SK-N-SH treated with all-trans-retinoic acid at 6 μM for 48 hours (cell line): ENCODE measurements at regions not wholly inside any gene's neighbourhood (a gene's known extent, or its start where the extent isn't known, plus 50 kb on each side); places are given as distances from the start of the nearest gene placed in this dataset.
"Not testable (repeated sequence)": the region's sequence is repeated elsewhere in the genome, so short reads cannot be mapped to it uniquely, and the experiment has no call there.

Experiments used
- ATAC-seq: fragments of 200-7000 bp; cut with Tn5 transposase; 3 replicates; pipeline ENCODE4 v1.9.1; 2020; ENCODE audit warnings: mild to moderate bottlenecking, moderate library complexity
- ARNTL ChIP-seq: fragments of 450-650 bp; formaldehyde crosslinking; IDR thresholded peaks from 2 replicates; pipeline ENCODE4 v1.5.0; 2020; ENCODE audit warnings: low read depth, mild to moderate bottlenecking, moderate library complexity, borderline replicate concordance
- BACH2 ChIP-seq: fragments of 250-450 bp; sonication (Bioruptor Pico); IDR thresholded peaks from 2 replicates; pipeline ENCODE4 v1.9.0; 2021; ENCODE audit warnings: mild to moderate bottlenecking, borderline replicate concordance
- ESRRG ChIP-seq: fragments of 250-450 bp; sonication (Bioruptor Pico); IDR thresholded peaks from 2 replicates; pipeline ENCODE4 v1.6.1; 2021; ENCODE audit warnings: mild to moderate bottlenecking
- GLIS3 ChIP-seq: fragments of 250-450 bp; sonication (Bioruptor Pico); IDR thresholded peaks from 2 replicates; pipeline ENCODE4 v1.5.0; 2020; ENCODE audit warnings: mild to moderate bottlenecking, moderate library complexity
- ISL1 ChIP-seq: fragments of 250-450 bp; sonication (Bioruptor Pico); IDR thresholded peaks from 2 replicates; pipeline ENCODE4 v2.1.2; 2022; ENCODE audit warnings: mild to moderate bottlenecking, moderate library complexity
- PPARA ChIP-seq: fragments of 250-450 bp; sonication (Bioruptor Pico); IDR thresholded peaks from 2 replicates; pipeline ENCODE4 v1.5.0; 2020; ENCODE audit warnings: mild to moderate bottlenecking, borderline replicate concordance
- RARB ChIP-seq: fragments of 250-450 bp; sonication (Bioruptor Pico); IDR thresholded peaks from 2 replicates; pipeline ENCODE4 v1.8.0; 2021; ENCODE audit warnings: mild to moderate bottlenecking, moderate library complexity
- TOX ChIP-seq: fragments of 250-450 bp; sonication (Bioruptor Pico); IDR thresholded peaks from 2 replicates; pipeline ENCODE4 v1.8.0; 2021; ENCODE audit warnings: mild to moderate bottlenecking, moderate library complexity, borderline replicate concordance
- ZC3H10 ChIP-seq: fragments of 250-450 bp; sonication (Bioruptor Pico); IDR thresholded peaks from 2 replicates; pipeline ENCODE4 v1.5.1; 2021; ENCODE audit warnings: mild to moderate bottlenecking, moderate library complexity
- ZFP3 ChIP-seq: fragments of 250-450 bp; sonication (Bioruptor Pico); IDR thresholded peaks from 2 replicates; pipeline ENCODE4 v1.5.0; 2020; ENCODE audit warnings: mild to moderate bottlenecking, moderate library complexity
- ZNF565 ChIP-seq: fragments of 450-650 bp; formaldehyde crosslinking; conservative IDR thresholded peaks from 2 replicates; pipeline ENCODE4 v1.5.0; 2020; ENCODE audit warnings: low read depth, mild to moderate bottlenecking, moderate library complexity
- ZNF8 ChIP-seq: fragments of 450-650 bp; formaldehyde crosslinking; IDR thresholded peaks from 2 replicates; pipeline ENCODE4 v1.5.0; 2020; ENCODE audit warnings: mild to moderate bottlenecking, moderate library complexity
- TF ChIP-seq, protein P1 (sequence below): fragments of 250-450 bp; sonication (Bioruptor Pico); IDR thresholded peaks from 2 replicates; pipeline ENCODE4 v1.5.1; 2021; ENCODE audit warnings: mild to moderate bottlenecking, moderate library complexity
- TF ChIP-seq, protein P2 (sequence below): fragments of 250-450 bp; sonication (Bioruptor Pico); IDR thresholded peaks from 2 replicates; pipeline ENCODE4 v1.8.0; 2020; ENCODE audit warnings: mild to moderate bottlenecking, moderate library complexity, borderline replicate concordance
- TF ChIP-seq, protein P3 (sequence below): fragments of 250-450 bp; sonication (Bioruptor Pico); IDR thresholded peaks from 2 replicates; pipeline ENCODE4 v1.5.0; 2020; ENCODE audit warnings: mild to moderate bottlenecking, moderate library complexity
- TF ChIP-seq, protein P4 (sequence below): fragments of 250-450 bp; sonication (Bioruptor Pico); IDR thresholded peaks from 2 replicates; pipeline ENCODE4 v1.5.1; 2020; ENCODE audit warnings: low read depth, mild to moderate bottlenecking, moderate library complexity

DNA sequence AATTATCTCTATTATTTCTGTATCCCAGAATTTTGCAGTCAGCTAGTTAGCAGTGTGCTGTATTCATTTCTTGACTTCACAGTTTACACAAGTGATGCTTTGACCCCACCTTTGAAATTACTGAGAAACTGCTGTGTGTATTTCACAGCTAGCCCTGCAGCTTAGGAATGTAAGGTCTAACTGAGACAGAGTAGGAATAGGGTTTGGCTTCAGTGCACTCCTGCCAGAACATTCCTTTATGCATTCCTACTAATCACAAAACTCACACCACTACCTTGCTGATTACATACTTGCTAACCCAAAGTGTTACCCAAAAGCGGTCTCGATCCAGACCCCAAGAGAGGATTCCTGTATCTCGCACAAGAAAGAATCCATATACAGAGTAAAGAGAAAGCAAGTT is 551.8 kb downstream of the CDH9 start:
- ATAC-seq = no peak
- TF ChIP-seq, protein P1, sequence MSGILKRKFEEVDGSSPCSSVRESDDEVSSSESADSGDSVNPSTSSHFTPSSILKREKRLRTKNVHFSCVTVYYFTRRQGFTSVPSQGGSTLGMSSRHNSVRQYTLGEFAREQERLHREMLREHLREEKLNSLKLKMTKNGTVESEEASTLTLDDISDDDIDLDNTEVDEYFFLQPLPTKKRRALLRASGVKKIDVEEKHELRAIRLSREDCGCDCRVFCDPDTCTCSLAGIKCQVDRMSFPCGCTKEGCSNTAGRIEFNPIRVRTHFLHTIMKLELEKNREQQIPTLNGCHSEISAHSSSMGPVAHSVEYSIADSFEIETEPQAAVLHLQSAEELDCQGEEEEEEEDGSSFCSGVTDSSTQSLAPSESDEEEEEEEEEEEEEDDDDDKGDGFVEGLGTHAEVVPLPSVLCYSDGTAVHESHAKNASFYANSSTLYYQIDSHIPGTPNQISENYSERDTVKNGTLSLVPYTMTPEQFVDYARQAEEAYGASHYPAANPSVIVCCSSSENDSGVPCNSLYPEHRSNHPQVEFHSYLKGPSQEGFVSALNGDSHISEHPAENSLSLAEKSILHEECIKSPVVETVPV = no peak
- no peak for TF ChIP-seq GLIS3
- no peak for TF ChIP-seq ARNTL
- TF ChIP-seq RARB (CRISPR knock-in tag) = no peak
- TF ChIP-seq ISL1 (CRISPR knock-in tag) = no peak

DNA sequence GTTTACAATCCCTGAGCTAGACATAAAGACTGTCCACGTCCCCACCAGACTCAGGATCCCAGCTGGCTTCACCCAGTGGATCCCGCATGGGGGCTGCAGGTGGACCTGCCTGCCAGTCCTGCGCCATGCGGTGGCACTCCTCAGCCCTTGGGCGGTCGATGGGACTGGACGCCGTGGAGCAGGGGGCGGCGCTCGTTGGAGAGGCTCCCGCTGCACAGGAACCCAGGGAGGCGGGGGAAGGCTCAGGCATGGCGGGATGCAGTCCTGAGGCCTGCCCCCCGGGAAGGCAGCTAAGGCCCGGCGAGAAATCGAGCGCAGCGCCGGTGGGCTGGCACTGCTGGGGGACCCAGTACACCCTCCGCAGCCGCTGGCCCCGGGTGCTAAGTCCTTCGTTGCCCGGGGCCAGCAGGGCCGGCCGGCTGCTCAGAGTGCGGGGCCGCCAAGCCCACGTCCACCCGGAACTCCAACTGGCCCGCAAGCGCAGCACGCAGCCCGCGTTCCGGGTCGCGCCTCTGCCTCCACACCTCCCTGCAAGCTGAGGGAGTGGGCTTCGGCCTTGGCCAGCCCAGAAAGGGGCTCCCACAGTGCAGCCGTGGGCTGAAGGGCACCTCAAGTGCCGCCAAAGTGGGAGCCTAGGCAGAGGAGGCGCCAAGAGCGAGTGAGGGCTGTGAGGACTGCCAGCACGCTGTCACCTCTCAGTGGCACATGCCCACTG is 553.1 kb downstream of the CDH9 start:
- ATAC-seq = not testable (repeated sequence)

DNA sequence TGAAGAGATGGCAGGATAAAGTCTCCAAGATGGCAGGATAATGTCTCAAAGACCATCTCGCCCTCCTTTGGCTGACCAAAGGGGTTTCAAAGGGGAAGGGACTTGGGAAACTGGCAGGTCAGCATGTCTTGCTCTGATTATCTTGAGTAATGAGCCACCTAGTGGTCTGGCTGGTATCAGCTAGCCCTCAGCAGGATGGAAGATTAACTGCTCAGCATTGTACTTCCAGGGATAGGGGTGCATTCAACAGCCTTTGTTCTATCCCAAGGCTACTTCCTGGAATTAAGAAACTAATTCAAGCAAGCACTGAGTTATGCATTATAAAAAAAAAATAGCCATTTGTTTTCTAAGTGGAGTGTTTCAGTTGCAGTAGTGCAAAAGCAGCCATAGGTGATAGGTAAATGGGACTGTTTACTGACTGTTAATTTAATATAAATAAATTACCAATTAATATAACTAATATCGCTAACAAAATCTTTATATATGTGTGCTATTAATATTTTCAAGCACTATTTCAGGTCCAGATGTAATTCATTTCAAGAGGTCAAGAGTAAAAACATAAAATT is 555.5 kb downstream of the CDH9 start:
- ATAC-seq = peak; percentile 76
- TF ChIP-seq TOX (CRISPR knock-in tag) (no peak), ZNF8 (CRISPR knock-in tag) (no peak), ZNF565 (CRISPR knock-in tag) (no peak), ISL1 (CRISPR knock-in tag) (no peak), ESRRG (CRISPR knock-in tag) (no peak)
- TF ChIP-seq, protein P2, sequence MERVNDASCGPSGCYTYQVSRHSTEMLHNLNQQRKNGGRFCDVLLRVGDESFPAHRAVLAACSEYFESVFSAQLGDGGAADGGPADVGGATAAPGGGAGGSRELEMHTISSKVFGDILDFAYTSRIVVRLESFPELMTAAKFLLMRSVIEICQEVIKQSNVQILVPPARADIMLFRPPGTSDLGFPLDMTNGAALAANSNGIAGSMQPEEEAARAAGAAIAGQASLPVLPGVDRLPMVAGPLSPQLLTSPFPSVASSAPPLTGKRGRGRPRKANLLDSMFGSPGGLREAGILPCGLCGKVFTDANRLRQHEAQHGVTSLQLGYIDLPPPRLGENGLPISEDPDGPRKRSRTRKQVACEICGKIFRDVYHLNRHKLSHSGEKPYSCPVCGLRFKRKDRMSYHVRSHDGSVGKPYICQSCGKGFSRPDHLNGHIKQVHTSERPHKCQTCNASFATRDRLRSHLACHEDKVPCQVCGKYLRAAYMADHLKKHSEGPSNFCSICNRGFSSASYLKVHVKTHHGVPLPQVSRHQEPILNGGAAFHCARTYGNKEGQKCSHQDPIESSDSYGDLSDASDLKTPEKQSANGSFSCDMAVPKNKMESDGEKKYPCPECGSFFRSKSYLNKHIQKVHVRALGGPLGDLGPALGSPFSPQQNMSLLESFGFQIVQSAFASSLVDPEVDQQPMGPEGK (CRISPR knock-in tag) = no peak

DNA sequence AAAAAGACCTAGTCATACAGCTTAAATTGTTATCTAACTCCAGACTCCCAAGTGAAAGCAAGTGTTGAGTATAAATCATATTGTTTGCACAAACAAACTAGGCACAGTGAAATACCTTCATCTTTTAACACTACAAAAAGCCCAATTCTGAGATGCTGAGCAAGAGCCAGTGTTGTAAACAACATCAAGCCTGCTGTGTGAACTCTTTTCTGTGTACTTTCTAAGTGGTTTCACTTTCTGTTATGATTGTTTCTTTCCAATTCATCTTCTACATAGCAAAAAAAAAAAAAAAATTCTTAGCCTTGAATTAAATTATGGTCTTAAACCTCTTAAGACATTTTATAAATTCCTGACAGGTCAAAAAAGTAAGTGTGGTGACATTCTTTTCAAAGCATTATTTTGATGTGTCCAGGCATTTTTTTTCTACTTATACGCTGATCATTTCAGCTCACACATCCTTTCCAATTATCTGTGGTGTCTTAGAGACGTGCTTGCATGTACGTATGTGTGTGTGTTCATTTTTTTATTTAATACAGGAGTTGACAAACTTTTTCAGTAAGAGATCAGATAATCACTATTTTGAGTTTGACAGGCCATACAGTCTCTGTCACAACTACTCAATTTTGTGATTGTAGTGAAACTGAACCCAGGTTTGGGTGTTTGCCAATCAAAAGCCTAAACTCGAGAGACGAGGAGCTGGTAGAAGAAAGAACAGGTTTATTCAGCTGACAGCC is 556.1 kb downstream of the CDH9 start:
- ATAC-seq = no peak

More for the DNA sequence above, 556.1 kb downstream of the CDH9 start:
- TF ChIP-seq, protein P2 (CRISPR knock-in tag) = no peak
- no peak for TF ChIP-seq ZC3H10
- TF ChIP-seq BACH2 (CRISPR knock-in tag) = no peak
- TF ChIP-seq, protein P3, sequence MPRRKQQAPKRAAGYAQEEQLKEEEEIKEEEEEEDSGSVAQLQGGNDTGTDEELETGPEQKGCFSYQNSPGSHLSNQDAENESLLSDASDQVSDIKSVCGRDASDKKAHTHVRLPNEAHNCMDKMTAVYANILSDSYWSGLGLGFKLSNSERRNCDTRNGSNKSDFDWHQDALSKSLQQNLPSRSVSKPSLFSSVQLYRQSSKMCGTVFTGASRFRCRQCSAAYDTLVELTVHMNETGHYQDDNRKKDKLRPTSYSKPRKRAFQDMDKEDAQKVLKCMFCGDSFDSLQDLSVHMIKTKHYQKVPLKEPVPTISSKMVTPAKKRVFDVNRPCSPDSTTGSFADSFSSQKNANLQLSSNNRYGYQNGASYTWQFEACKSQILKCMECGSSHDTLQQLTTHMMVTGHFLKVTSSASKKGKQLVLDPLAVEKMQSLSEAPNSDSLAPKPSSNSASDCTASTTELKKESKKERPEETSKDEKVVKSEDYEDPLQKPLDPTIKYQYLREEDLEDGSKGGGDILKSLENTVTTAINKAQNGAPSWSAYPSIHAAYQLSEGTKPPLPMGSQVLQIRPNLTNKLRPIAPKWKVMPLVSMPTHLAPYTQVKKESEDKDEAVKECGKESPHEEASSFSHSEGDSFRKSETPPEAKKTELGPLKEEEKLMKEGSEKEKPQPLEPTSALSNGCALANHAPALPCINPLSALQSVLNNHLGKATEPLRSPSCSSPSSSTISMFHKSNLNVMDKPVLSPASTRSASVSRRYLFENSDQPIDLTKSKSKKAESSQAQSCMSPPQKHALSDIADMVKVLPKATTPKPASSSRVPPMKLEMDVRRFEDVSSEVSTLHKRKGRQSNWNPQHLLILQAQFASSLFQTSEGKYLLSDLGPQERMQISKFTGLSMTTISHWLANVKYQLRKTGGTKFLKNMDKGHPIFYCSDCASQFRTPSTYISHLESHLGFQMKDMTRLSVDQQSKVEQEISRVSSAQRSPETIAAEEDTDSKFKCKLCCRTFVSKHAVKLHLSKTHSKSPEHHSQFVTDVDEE (CRISPR knock-in tag) = no peak
- TF ChIP-seq, protein P1 = no peak
- TF ChIP-seq, protein P4, sequence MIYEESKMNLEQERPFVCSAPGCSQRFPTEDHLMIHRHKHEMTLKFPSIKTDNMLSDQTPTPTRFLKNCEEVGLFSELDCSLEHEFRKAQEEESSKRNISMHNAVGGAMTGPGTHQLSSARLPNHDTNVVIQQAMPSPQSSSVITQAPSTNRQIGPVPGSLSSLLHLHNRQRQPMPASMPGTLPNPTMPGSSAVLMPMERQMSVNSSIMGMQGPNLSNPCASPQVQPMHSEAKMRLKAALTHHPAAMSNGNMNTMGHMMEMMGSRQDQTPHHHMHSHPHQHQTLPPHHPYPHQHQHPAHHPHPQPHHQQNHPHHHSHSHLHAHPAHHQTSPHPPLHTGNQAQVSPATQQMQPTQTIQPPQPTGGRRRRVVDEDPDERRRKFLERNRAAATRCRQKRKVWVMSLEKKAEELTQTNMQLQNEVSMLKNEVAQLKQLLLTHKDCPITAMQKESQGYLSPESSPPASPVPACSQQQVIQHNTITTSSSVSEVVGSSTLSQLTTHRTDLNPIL (CRISPR knock-in tag) = no peak
- no peak for TF ChIP-seq PPARA (CRISPR knock-in tag)
- TF ChIP-seq ZFP3 (CRISPR knock-in tag) = no peak
